CD14-positive monocyte (primary cell): ENCODE measurements at regions not wholly inside any gene's neighbourhood (a gene's known extent, or its start where the extent isn't known, plus 50 kb on each side); places are given as distances from the start of the nearest gene placed in this dataset.

ENCODE experiments used
- DNase-seq, 3 donors: peaks; one replicate each; pipeline ENCODE4 v3.0.0-alpha.2; 2011 to 2022
- H2AFZ ChIP-seq: 2 replicates; pipeline ENCODE4 v1.6.0; 2012; ENCODE audit warnings: mild to moderate bottlenecking, low read depth, low read length, inconsistent platforms; ENCODE audit not compliant: insufficient read depth, poor library complexity, severe bottlenecking
- H3K27ac ChIP-seq, 2 donors: 1 replicate in 1 of 2; 2 replicates in 1 of 2; pipeline ENCODE4 v1.5.1; 2012 to 2013; ENCODE audit warnings: low read length in 2 of 2, control low read depth in 1 of 2, inconsistent platforms in 1 of 2, low read depth in 1 of 2, mild to moderate bottlenecking in 1 of 2
- H3K27me3 ChIP-seq, 2 donors: one replicate each; pipeline versions ENCODE4 v1.6.0 to v1.6.1; 2011 to 2013; ENCODE audit warnings: low read length in 2 of 2; ENCODE audit not compliant: control insufficient read depth in 2 of 2, insufficient read depth in 2 of 2
- H3K36me3 ChIP-seq, 2 donors: replicated peaks in 1 of 2; 1 replicate in 1 of 2; 2 replicates in 1 of 2; pipeline versions ENCODE4 v1.5.1 to v1.6.1; 2012 to 2013; ENCODE audit warnings: low read length in 2 of 2, control low read depth in 1 of 2, inconsistent platforms in 1 of 2, mild to moderate bottlenecking in 1 of 2; ENCODE audit not compliant: insufficient read depth in 2 of 2, control insufficient read depth in 1 of 2
- H3K4me1 ChIP-seq, 2 donors: 1 replicate in 1 of 2; 2 replicates in 1 of 2; pipeline versions ENCODE4 v1.5.1 to v1.6.1; 2012 to 2013; ENCODE audit warnings: low read length in 2 of 2, control low read depth in 1 of 2, inconsistent platforms in 1 of 2, mild to moderate bottlenecking in 1 of 2, moderate library complexity in 1 of 2; ENCODE audit not compliant: insufficient read depth in 2 of 2, control insufficient read depth in 1 of 2
- H3K4me2 ChIP-seq: replicated peaks from 2 replicates; pipeline ENCODE3; 2012; ENCODE audit warnings: low read length, moderate library complexity, mild to moderate bottlenecking; ENCODE audit not compliant: poor library complexity, severe bottlenecking; ENCODE audit errors: extremely low read depth
- H3K4me3 ChIP-seq, 3 experiments: fragments of 200-600 bp in 1 of 3; sonication (generic) in 1 of 3; replicated peaks in 1 of 3; 1 replicate in 2 of 3; 2 replicates in 1 of 3; pipeline ENCODE4 v1.5.1; 2011 to 2013; ENCODE audit warnings: low read length in 3 of 3, mild to moderate bottlenecking in 3 of 3, control low read depth in 2 of 3, low read depth in 2 of 3, inconsistent platforms in 1 of 3, moderate library complexity in 1 of 3
- H3K79me2 ChIP-seq: 2 replicates; pipeline ENCODE4 v1.6.0; 2012; ENCODE audit warnings: mild to moderate bottlenecking, control low read depth, inconsistent platforms, low read length, moderate library complexity; ENCODE audit not compliant: insufficient read depth
- H3K9ac ChIP-seq: 2 replicates; pipeline ENCODE4 v1.6.0; 2017; ENCODE audit warnings: low read length, mild to moderate bottlenecking; ENCODE audit not compliant: insufficient read depth, poor library complexity, severe bottlenecking
- H3K9me3 ChIP-seq, 2 donors: replicated peaks in 1 of 2; 1 replicate in 1 of 2; 2 replicates in 1 of 2; pipeline versions ENCODE4 v1.5.1 to v1.6.1; 2012 to 2013; ENCODE audit warnings: low read length in 2 of 2, control low read depth in 1 of 2; ENCODE audit not compliant: control insufficient read depth in 1 of 2, insufficient read depth in 1 of 2
- H4K20me1 ChIP-seq: 2 replicates; pipeline ENCODE4 v1.6.0; 2012; ENCODE audit warnings: mild to moderate bottlenecking, low read length, control low read depth, moderate library complexity; ENCODE audit not compliant: insufficient read depth
- H3K27ac Mint-ChIP-seq, 7 donors: one replicate each; pipeline ENCODE4 v1.8.0; 2020; ENCODE audit warnings: mild to moderate bottlenecking in 7 of 7, mixed read lengths in 7 of 7, moderate library complexity in 6 of 7, inconsistent platforms in 2 of 7
- H3K27me3 Mint-ChIP-seq, 3 donors: one replicate each; pipeline ENCODE4 v1.8.0; 2021 to 2022; ENCODE audit warnings: low read depth in 3 of 3, mild to moderate bottlenecking in 3 of 3, mixed read lengths in 3 of 3, moderate library complexity in 3 of 3, inconsistent platforms in 1 of 3
- H3K36me3 Mint-ChIP-seq, 2 donors: one replicate each; pipeline ENCODE4 v1.8.0; 2020; ENCODE audit warnings: mixed read lengths in 2 of 2, inconsistent platforms in 1 of 2, mild to moderate bottlenecking in 1 of 2
- H3K4me1 Mint-ChIP-seq: one replicate; pipeline ENCODE4 v1.8.0; 2020; ENCODE audit warnings: mild to moderate bottlenecking, mixed read lengths
- H3K4me3 Mint-ChIP-seq, 2 donors: one replicate each; pipeline ENCODE4 v1.8.0; 2020; ENCODE audit warnings: mild to moderate bottlenecking in 2 of 2, mixed read lengths in 2 of 2, moderate library complexity in 1 of 2
- H3K9me3 Mint-ChIP-seq, 7 donors: one replicate each; pipeline ENCODE4 v1.8.0; 2020 to 2022; ENCODE audit warnings: mixed read lengths in 7 of 7, mild to moderate bottlenecking in 6 of 7, moderate library complexity in 6 of 7, inconsistent platforms in 2 of 7
- WGBS: methylation state at CpG from one replicate; pipeline ENCODE4 v1.1.5; 2013; ENCODE audit warnings: missing lambda C conversion rate; ENCODE audit not compliant: insufficient coverage; 5-methylcytosine and 5-hydroxymethylcytosine counted together
- intact Hi-C, 2 donors: fragments of 100-400 bp; cut with micrococcal nuclease; formaldehyde crosslinking; loops; one replicate each; pipeline versions ENCODE4 v1.15.0 to v1.15.1; 2023
- TF ChIP-seq, protein P1 (sequence below): fragments of 200-600 bp; IDR thresholded peaks from one replicate; pipeline ENCODE4 v1.8.0; 2022; ENCODE audit warnings: antibody characterized with exemption, mild to moderate bottlenecking

DNA sequence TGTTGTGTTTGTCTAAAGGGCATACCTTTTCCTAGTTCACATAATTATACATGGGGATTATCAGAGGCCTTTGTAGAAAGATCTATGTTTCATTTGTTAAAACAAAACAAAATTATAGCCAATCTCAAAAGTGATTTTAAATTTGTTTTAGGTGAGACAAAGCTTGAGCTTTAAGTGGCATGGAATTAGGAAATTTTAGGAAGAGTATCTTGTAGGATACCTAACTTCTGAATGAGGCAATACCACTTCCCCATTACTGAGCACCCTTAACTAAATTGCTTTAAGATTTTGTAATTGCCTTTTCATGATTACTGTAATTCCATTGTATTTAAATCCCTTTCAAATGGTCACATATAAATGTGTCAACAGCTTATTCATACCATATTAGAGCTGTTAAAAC is 775.6 kb downstream of the NR2F1-AS1 start:
- Mint-ChIP-seq H3K36me3 (no peaks in the 10 kb centered on the region), H3K9me3 (peaks cover 0 to 4% (median 0%) of the 10 kb centered on the region in 7 donors), H3K27ac (no peak overlapping the region), H3K4me3 (no peak overlapping the region), H3K27me3 (peaks cover 0 to 1% (median 0%) of the 10 kb centered on the region in 3 donors), H3K4me1 (no peaks in the 10 kb centered on the region)
- TF ChIP-seq, protein P1, sequence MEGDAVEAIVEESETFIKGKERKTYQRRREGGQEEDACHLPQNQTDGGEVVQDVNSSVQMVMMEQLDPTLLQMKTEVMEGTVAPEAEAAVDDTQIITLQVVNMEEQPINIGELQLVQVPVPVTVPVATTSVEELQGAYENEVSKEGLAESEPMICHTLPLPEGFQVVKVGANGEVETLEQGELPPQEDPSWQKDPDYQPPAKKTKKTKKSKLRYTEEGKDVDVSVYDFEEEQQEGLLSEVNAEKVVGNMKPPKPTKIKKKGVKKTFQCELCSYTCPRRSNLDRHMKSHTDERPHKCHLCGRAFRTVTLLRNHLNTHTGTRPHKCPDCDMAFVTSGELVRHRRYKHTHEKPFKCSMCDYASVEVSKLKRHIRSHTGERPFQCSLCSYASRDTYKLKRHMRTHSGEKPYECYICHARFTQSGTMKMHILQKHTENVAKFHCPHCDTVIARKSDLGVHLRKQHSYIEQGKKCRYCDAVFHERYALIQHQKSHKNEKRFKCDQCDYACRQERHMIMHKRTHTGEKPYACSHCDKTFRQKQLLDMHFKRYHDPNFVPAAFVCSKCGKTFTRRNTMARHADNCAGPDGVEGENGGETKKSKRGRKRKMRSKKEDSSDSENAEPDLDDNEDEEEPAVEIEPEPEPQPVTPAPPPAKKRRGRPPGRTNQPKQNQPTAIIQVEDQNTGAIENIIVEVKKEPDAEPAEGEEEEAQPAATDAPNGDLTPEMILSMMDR, result no peak
- Histone ChIP-seq H2AFZ (no peak overlapping the region), H3K4me1 (no peaks in the 10 kb centered on the region), H3K9ac (no peak overlapping the region), H3K4me3 (no peak overlapping the region), H3K79me2 (no peaks in the 10 kb centered on the region), H3K9me3 (no peaks in the 10 kb centered on the region), H3K4me2 (no peak overlapping the region), H3K36me3 (no peaks in the 10 kb centered on the region), H3K27me3 (no peaks in the 10 kb centered on the region), H4K20me1 (no peaks in the 10 kb centered on the region), H3K27ac (no peak overlapping the region)
- intact Hi-C loops, result no loop called here
- DNase-seq, result no peak

DNA sequence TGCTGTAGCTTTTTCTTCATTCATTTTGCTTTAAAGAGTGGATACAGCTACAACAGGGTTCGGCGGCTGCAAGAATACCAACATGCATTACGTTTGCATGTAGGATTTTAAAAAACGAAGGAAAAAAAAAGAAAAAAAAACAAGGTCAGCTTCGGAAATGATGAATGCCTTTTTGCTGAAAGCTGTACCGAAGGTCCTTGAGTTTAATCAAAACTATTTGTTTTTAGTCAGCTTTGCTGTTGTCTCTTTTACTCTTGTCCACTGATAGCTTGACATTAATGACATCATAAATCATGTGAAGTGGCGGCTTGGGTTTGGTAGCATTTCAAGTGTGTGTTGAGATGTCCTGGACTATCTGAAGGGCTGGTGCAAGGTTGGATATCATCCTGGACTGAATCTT is 779.1 kb downstream of the NR2F1-AS1 start:
- H3K9ac ChIP-seq, result no peak overlapping the region
- Mint-ChIP-seq H3K36me3 (no peaks in the 10 kb centered on the region), H3K4me1 (no peaks in the 10 kb centered on the region), H3K27me3 (peaks cover 0 to 1% (median 0%) of the 10 kb centered on the region in 3 donors), H3K9me3 (peaks cover 0 to 2% (median 0%) of the 10 kb centered on the region in 7 donors), H3K4me3 (no peak overlapping the region), H3K27ac (no peak overlapping the region)
- H3K27me3 ChIP-seq, result no peaks in the 10 kb centered on the region
- H3K4me2 ChIP-seq, result no peak overlapping the region
- no peak overlapping the region for H3K4me3 ChIP-seq
- 82% methylated on average over 5 of the region's 7 CpGs for WGBS
- intact Hi-C loops, result no loop called here
- no peak for DNase-seq
- no peaks in the 10 kb centered on the region for H3K79me2 ChIP-seq
- H3K9me3 ChIP-seq, result peaks cover 0 to 7% of the 10 kb centered on the region in 2 donors
- TF ChIP-seq, protein P1, result no peak
- no peaks in the 10 kb centered on the region for H3K4me1 ChIP-seq
- H4K20me1 ChIP-seq, result no peaks in the 10 kb centered on the region
- no peak overlapping the region for H3K27ac ChIP-seq
- no peaks in the 10 kb centered on the region for H3K36me3 ChIP-seq
- no peak overlapping the region for H2AFZ ChIP-seq
